ENCODE measurements at regions not wholly inside any gene's neighbourhood (a gene's known extent, or its start where the extent isn't known, plus 50 kb on each side); places are given as distances from the start of the nearest gene placed in this dataset.

DNA sequence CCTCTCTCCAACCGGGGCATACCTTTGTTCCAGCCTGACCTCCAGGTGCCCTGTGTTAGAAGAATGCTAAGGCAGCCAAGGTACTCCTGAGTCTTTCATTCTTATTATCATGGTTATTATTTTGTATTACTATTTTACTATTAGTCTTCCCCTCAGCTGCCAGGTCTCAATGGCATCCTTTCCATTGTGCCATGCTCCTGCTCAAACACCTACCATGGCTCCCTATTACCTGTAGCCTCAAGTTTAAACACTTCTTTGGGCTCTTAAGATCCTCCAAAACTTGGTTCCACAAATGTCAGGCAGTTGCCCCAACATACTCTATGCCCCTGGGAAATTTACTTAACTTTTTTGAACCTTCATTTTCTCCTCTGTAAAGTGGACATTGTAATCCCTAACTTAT is 130.4 kb downstream of the CHST1 start:
- H3K4me1 ChIP-seq, result no peaks in the 10 kb centered on the region
- no peaks in the 10 kb centered on the region for H3K27me3 ChIP-seq
- no peak overlapping the region for H3K27ac ChIP-seq
- ATAC-seq, result no peak
- H3K36me3 ChIP-seq (replicated peaks in 1 of 2; ENCODE audit: insufficient read depth in 1 of 2, low read depth in 2 of 2), result no peaks in the 10 kb centered on the region
- H3K9me3 ChIP-seq, result no peaks in the 10 kb centered on the region
- DNase-seq, result no peak
- intact Hi-C loops (cut with DNase I), result no loop called here
- WGBS, 2 donors, result 43 to 62% methylated on average over 1 of the region's 1 CpG
- H3K4me3 ChIP-seq, result no peak overlapping the region
- TF ChIP-seq, protein P1, sequence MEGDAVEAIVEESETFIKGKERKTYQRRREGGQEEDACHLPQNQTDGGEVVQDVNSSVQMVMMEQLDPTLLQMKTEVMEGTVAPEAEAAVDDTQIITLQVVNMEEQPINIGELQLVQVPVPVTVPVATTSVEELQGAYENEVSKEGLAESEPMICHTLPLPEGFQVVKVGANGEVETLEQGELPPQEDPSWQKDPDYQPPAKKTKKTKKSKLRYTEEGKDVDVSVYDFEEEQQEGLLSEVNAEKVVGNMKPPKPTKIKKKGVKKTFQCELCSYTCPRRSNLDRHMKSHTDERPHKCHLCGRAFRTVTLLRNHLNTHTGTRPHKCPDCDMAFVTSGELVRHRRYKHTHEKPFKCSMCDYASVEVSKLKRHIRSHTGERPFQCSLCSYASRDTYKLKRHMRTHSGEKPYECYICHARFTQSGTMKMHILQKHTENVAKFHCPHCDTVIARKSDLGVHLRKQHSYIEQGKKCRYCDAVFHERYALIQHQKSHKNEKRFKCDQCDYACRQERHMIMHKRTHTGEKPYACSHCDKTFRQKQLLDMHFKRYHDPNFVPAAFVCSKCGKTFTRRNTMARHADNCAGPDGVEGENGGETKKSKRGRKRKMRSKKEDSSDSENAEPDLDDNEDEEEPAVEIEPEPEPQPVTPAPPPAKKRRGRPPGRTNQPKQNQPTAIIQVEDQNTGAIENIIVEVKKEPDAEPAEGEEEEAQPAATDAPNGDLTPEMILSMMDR (IDR thresholded peaks at IDR 0.05), result no peak
- no peak for TF ChIP-seq POLR2A (IDR thresholded peaks at IDR 0.05)

DNA sequence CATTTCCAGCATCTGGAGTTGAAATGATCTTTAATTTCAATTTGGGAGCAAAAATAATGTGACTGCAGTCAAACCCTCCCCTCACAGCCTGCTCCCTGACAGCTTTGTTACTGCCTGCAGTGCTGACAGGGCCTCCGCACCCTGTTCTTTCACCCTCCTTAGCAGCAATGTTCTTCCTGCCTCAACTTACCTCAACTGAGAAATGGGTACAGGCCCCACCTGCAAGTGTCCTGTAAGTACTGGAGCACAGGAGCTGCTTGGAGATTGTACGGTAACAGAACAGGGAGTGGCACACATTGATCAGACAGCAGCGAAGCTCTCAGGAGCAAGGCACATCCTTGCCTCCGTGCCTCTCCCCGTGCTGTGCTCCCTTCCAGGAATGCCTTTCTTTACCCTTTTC is 131.3 kb downstream of the CHST1 start:
- Histone ChIP-seq H3K9me3 (no peaks in the 10 kb centered on the region), H3K27me3 (no peaks in the 10 kb centered on the region), H3K36me3 (replicated peaks in 1 of 2; ENCODE audit: insufficient read depth in 1 of 2, low read depth in 2 of 2) (no peaks in the 10 kb centered on the region), H3K27ac (no peak overlapping the region), H3K4me3 (no peak overlapping the region), H3K4me1 (no peaks in the 10 kb centered on the region)
- TF ChIP-seq, protein P1 (IDR thresholded peaks at IDR 0.05), result no peak
- no peak for TF ChIP-seq POLR2A (IDR thresholded peaks at IDR 0.05)
- ATAC-seq (no peak), DNase-seq (no peak)
- intact Hi-C loops (cut with DNase I), result no loop called here
- 85 to 94% methylated on average over 5 of the region's 5 CpGs for WGBS, 2 donors

DNA sequence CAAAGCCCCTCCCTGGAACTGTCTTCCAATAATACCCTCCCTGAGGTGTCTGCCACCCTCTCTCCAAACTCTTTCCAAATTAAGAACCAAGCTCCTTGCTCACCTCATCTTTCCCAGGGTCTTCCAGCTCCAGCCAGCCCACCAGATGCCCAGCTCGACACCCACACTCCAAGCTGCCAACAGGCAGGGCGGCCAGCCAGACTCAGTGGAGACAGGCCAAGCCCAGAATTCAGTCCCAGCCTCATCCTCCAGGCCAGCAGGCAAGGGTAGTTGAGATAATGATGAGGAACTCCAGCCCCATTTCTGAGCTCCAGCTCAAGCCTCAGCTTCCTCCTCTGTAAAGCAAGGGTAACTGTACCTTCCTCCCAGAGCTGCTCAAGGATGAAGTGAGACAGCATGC is 132.9 kb downstream of the CHST1 start:
- Histone ChIP-seq H3K27ac (no peak overlapping the region), H3K27me3 (no peaks in the 10 kb centered on the region), H3K36me3 (replicated peaks in 1 of 2; ENCODE audit: insufficient read depth in 1 of 2, low read depth in 2 of 2) (no peaks in the 10 kb centered on the region), H3K4me1 (no peaks in the 10 kb centered on the region), H3K4me3 (no peak overlapping the region), H3K9me3 (no peaks in the 10 kb centered on the region)
- intact Hi-C loops (cut with DNase I), result no loop called here
- 50 to 92% methylated on average over 1 to 2 of the region's 2 CpGs for WGBS, 2 donors
- DNase-seq, result no peak
- no peak for ATAC-seq
- no peak for TF ChIP-seq POLR2A (IDR thresholded peaks at IDR 0.05)
- TF ChIP-seq, protein P1 (IDR thresholded peaks at IDR 0.05), result no peak

DNA sequence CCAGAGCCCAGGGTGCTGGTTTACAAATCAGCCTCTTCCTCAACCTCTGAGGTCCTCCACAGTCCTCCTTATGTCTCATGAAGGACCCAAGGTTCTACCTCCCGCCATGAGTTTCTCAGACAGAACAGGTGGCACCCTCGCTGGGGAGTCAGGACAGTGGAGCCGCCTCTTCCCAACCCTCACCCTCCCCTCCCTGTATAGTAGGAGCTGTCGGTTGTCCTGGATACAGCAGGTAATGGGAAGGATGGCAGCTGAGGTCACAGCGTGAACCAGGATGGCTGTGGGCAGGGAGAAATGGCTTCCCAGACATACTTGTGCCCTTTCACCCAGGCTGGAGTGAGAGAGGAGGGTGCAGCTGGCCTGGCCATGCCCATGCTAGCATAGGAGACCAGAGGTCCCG is 134.6 kb downstream of the CHST1 start:
- WGBS, 2 donors, result 78 to 84% methylated on average over 5 to 6 of the region's 6 CpGs
- DNase-seq (no peak), ATAC-seq (no peak)
- Histone ChIP-seq H3K4me3 (no peak overlapping the region), H3K9me3 (no peaks in the 10 kb centered on the region), H3K4me1 (no peaks in the 10 kb centered on the region), H3K27me3 (no peaks in the 10 kb centered on the region), H3K27ac (no peak overlapping the region), H3K36me3 (replicated peaks in 1 of 2; ENCODE audit: insufficient read depth in 1 of 2, low read depth in 2 of 2) (no peaks in the 10 kb centered on the region)
- TF ChIP-seq, protein P1 (IDR thresholded peaks at IDR 0.05), result no peak
- no peak for TF ChIP-seq POLR2A (IDR thresholded peaks at IDR 0.05)
- intact Hi-C loops (cut with DNase I), result no loop called here

DNA sequence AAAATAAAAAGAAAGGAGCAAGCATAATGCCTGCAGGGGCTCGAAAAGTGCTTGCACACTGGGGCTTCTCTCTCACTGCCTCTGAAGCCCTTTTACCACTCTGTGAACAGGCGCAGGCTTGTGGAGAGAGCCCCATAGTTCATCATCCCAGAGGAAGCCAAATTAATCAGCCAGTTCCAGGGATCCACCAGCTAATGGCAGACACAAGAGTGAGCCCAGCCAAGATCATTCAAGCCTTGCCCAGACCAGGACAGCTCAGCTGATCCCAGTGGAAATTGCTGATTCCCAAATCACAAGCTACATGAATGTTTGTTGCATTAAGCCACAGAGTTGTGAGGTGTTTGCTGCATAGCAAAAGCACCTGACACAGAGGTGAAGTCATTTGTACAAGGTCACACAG is 135.3 kb downstream of the CHST1 start:
- intact Hi-C loops (cut with DNase I), result no loop called here
- ATAC-seq (no peak), DNase-seq (no peak)
- TF ChIP-seq, protein P1 (IDR thresholded peaks at IDR 0.05), result no peak
- TF ChIP-seq POLR2A (IDR thresholded peaks at IDR 0.05), result no peak
- Histone ChIP-seq H3K4me1 (no peaks in the 10 kb centered on the region), H3K27ac (no peak overlapping the region), H3K27me3 (no peaks in the 10 kb centered on the region), H3K4me3 (no peak overlapping the region), H3K9me3 (no peaks in the 10 kb centered on the region), H3K36me3 (replicated peaks in 1 of 2; ENCODE audit: insufficient read depth in 1 of 2, low read depth in 2 of 2) (no peaks in the 10 kb centered on the region)
- WGBS, 2 donors, result 82 to 88% methylated on average over 2 of the region's 2 CpGs

All from body of pancreas (tissue), 4 donors.